ENCODE measurements at regions not wholly inside any gene's neighbourhood (a gene's known extent, or its start where the extent isn't known, plus 50 kb on each side); places are given as distances from the start of the nearest gene placed in this dataset.

GRCh38 chr9:78510035-78510434 is 213.1 kb downstream of the PSAT1 start:
- no peak for TF ChIP-seq CTCF (IDR thresholded peaks at IDR 0.05; ENCODE audit: insufficient read depth, missing control alignments)
- DNase-seq (ENCODE audit: insufficient read length, low spot score): no peak
- no peak for FAIRE-seq

GRCh38 chr9:78515108-78515507 is 218.2 kb downstream of the PSAT1 start:
- TF ChIP-seq CTCF (IDR thresholded peaks at IDR 0.05; ENCODE audit: insufficient read depth, missing control alignments): no peak
- FAIRE-seq: no peak
- no peak for DNase-seq (ENCODE audit: insufficient read length, low spot score)

- DNase-seq (ENCODE audit: insufficient read length, low spot score) (no peak), FAIRE-seq (no peak)
- no peak for TF ChIP-seq CTCF (IDR thresholded peaks at IDR 0.05; ENCODE audit: insufficient read depth, missing control alignments)
These were observed 222.9 kb downstream of the PSAT1 start for GRCh38 chr9:78519786-78520185.

GRCh38 chr9:78521680-78522079 is 224.8 kb downstream of the PSAT1 start:
- DNase-seq (ENCODE audit: insufficient read length, low spot score) (no peak), FAIRE-seq (no peak)
- no peak for TF ChIP-seq CTCF (IDR thresholded peaks at IDR 0.05; ENCODE audit: insufficient read depth, missing control alignments)

GRCh38 chr9:78525986-78526560 is 229.1 kb downstream of the PSAT1 start:
- DNase-seq (ENCODE audit: insufficient read length, low spot score): no peak
- TF ChIP-seq CTCF (IDR thresholded peaks at IDR 0.05; ENCODE audit: insufficient read depth, missing control alignments): no peak
- FAIRE-seq: no peak

- no peak for FAIRE-seq
- DNase-seq (ENCODE audit: insufficient read length, low spot score): no peak
These were observed 236.6 kb downstream of the PSAT1 start for GRCh38 chr9:78533500-78533899.

More at GRCh38 chr9:78533500-78533899, 236.6 kb downstream of the PSAT1 start:
- no peak for TF ChIP-seq CTCF (IDR thresholded peaks at IDR 0.05; ENCODE audit: insufficient read depth, missing control alignments)

Data from D721Med (cell line).